Type B pancreatic cell (in vitro differentiated cells): ENCODE measurements at regions not wholly inside any gene's neighbourhood (a gene's known extent, or its start where the extent isn't known, plus 50 kb on each side); places are given as distances from the start of the nearest gene placed in this dataset.

Experiments used
- DNase-seq: peaks from one replicate; pipeline ENCODE4 v3.0.0; 2021; ENCODE audit warnings: mixed read lengths; ENCODE audit not compliant: unreplicated experiment; ENCODE audit errors: extremely low spot score
- H3K27ac Mint-ChIP-seq: 2 replicates; pipeline ENCODE4 v1.8.0; 2021; ENCODE audit warnings: mild to moderate bottlenecking, mixed read lengths
- H3K27me3 Mint-ChIP-seq: 2 replicates; pipeline ENCODE4 v1.8.0; 2021; ENCODE audit warnings: mixed read lengths
- H3K36me3 Mint-ChIP-seq: 2 replicates; pipeline ENCODE4 v1.8.0; 2021; ENCODE audit warnings: mixed read lengths
- H3K4me1 Mint-ChIP-seq: one replicate; pipeline ENCODE4 v1.8.0; 2021; ENCODE audit warnings: mixed read lengths; ENCODE audit not compliant: unreplicated experiment
- H3K4me3 Mint-ChIP-seq: 2 replicates; pipeline ENCODE4 v1.8.0; 2021; ENCODE audit warnings: mild to moderate bottlenecking, mixed read lengths
- H3K9me3 Mint-ChIP-seq: 2 replicates; pipeline ENCODE4 v1.8.0; 2021; ENCODE audit warnings: mixed read lengths
- TF ChIP-seq, protein P1 (sequence below): fragments of 200-600 bp; sonication (generic); conservative IDR thresholded peaks from 2 replicates; pipeline ENCODE4 v1.5.0; 2021; ENCODE audit warnings: antibody characterized with exemption, mild to moderate bottlenecking

DNA sequence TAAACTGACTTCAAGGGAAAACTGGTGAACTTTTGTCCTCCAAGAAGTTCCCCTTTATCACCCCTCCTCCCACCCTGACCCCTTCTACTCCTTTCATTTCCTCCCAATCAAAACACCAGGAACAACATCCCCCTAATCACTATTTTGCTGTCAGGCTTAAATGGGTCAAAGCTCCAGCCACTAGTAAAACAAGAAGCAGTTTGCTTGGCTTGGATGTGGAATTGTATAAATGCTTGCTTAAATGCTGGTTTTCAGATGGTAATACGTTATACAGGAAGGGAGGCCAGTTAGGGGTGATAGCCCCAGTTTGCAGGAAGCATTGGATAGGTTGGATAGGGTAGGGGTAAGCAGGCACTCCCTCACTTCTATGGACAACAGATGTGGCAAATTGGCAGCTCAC is 473.6 kb downstream of the AGTPBP1 start:
- Mint-ChIP-seq H3K27me3 (peaks cover 3% of the 10 kb centered on the region), H3K4me3 (peak overlapping the region; percentile 5), H3K36me3 (no peaks in the 10 kb centered on the region), H3K4me1 (peaks cover 26% of the 10 kb centered on the region), H3K27ac (no peak overlapping the region), H3K9me3 (no peaks in the 10 kb centered on the region)
- TF ChIP-seq, protein P1, sequence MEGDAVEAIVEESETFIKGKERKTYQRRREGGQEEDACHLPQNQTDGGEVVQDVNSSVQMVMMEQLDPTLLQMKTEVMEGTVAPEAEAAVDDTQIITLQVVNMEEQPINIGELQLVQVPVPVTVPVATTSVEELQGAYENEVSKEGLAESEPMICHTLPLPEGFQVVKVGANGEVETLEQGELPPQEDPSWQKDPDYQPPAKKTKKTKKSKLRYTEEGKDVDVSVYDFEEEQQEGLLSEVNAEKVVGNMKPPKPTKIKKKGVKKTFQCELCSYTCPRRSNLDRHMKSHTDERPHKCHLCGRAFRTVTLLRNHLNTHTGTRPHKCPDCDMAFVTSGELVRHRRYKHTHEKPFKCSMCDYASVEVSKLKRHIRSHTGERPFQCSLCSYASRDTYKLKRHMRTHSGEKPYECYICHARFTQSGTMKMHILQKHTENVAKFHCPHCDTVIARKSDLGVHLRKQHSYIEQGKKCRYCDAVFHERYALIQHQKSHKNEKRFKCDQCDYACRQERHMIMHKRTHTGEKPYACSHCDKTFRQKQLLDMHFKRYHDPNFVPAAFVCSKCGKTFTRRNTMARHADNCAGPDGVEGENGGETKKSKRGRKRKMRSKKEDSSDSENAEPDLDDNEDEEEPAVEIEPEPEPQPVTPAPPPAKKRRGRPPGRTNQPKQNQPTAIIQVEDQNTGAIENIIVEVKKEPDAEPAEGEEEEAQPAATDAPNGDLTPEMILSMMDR = no peak
- no peak for DNase-seq

DNA sequence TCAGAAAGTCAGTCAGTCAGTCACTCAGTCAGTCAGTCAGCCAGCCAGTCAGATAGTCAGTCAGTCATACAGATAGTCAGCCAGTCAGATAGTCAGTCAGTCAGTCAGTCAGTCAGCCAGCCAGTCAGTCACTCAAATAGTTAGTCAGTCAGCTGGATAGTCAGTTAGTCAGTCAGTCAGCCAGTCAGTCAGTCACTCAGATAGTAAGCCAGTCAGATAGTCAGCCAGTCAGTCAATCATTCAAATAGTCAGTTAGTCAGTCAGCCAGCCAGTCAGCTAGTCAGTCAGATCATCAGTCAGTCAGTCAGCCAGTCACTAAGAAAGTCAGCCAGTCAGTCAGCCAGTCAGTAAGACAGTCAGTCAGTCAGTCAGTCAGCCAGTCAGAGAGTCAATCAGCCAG is 477.1 kb downstream of the AGTPBP1 start:
- TF ChIP-seq, protein P1 = no peak
- H3K36me3 Mint-ChIP-seq = no peaks in the 10 kb centered on the region
- H3K27ac Mint-ChIP-seq = no peak overlapping the region
- no peaks in the 10 kb centered on the region for H3K9me3 Mint-ChIP-seq
- H3K27me3 Mint-ChIP-seq = peaks cover 3% of the 10 kb centered on the region
- DNase-seq = no peak
- H3K4me3 Mint-ChIP-seq = no peak overlapping the region
- H3K4me1 Mint-ChIP-seq = peaks cover 49% of the 10 kb centered on the region

DNA sequence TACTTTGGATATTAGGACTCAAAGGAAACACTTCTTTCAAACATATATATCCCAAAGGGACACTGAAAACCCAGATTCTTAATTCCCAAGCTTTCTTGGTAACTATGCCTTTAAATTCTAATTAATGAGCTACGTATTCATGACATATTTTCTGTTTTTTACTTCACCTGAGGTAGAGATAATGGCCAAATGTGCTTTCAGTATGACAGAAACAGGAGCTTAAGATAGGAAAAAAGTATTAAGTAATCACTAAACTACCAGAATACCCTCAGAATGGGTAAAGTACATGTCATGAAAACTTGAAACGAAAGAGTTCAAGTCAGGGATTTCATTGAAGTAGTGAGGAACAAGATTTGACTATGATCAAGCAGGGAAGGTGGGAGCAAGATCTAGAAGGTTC is 478.5 kb downstream of the AGTPBP1 start:
- no peak overlapping the region for H3K4me3 Mint-ChIP-seq
- peaks cover 51% of the 10 kb centered on the region for H3K4me1 Mint-ChIP-seq
- H3K27me3 Mint-ChIP-seq = peaks cover 6% of the 10 kb centered on the region
- H3K9me3 Mint-ChIP-seq = peaks cover 5% of the 10 kb centered on the region
- TF ChIP-seq, protein P1 = no peak
- peaks cover 4% of the 10 kb centered on the region for H3K36me3 Mint-ChIP-seq
- DNase-seq = no peak
- H3K27ac Mint-ChIP-seq = no peak overlapping the region

DNA sequence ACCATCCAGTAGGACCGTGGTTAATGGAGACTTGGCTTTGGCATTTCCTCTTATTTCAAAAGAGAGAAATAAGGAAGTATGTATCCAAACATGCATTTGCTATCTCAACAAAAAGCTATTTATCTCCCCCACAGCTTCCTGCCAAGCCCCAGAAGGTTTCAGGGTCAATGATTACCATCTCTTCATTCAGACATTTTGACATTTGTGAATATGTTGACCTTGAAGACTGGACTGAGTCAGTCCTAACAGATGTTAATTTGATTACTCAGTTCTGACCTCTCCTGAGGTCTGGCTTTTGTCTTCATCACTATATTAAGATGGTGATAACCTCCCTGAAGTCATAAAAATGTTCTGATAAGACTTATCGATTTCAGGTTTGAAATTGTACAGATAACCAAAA is 479.4 kb downstream of the AGTPBP1 start:
- Mint-ChIP-seq H3K27me3 (peaks cover 6% of the 10 kb centered on the region), H3K4me3 (no peak overlapping the region), H3K27ac (no peak overlapping the region), H3K36me3 (peaks cover 4% of the 10 kb centered on the region), H3K9me3 (peaks cover 5% of the 10 kb centered on the region), H3K4me1 (peaks cover 42% of the 10 kb centered on the region)
- no peak for DNase-seq
- TF ChIP-seq, protein P1 = no peak

DNA sequence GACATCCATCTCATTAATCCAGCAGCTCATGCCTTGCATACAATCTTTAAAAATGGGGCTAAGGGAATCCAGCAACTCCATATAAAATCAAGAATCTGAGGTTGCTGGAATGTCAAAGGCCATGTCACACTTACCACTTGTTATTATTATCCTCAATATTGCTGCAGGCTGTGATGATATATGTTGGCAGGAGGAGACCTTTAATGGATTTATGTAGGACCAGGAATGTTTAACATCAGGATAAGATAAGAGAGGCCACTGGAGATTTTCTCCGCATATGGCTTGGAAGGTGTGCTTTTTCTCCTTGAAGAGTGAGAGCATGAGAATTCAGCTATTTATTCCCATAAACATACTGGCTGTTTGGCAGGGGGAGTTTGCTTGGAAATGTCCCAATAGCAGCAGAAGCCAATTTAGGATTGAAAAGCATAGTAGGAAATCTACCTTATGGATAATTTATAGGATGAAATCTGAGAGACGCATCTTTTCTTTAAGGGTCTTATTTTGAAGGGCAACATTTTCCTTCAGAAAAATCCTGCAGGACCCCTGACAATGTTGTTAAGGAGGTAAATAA is 481.4 kb downstream of the AGTPBP1 start:
- Mint-ChIP-seq H3K27ac (no peak overlapping the region), H3K4me3 (no peak overlapping the region), H3K4me1 (peaks cover 35% of the 10 kb centered on the region), H3K27me3 (peaks cover 8% of the 10 kb centered on the region), H3K36me3 (peaks cover 8% of the 10 kb centered on the region), H3K9me3 (peaks cover 10% of the 10 kb centered on the region)
- TF ChIP-seq, protein P1 = no peak
- no peak for DNase-seq
